Limb (tissue), 2 donors: ENCODE measurements at regions not wholly inside any gene's neighbourhood (a gene's known extent, or its start where the extent isn't known, plus 50 kb on each side); places are given as distances from the start of the nearest gene placed in this dataset.
"Not testable (repeated sequence)": the region's sequence is repeated elsewhere in the genome, so short reads cannot be mapped to it uniquely, and the experiment has no call there.

ENCODE experiments used
- DNase-seq, 2 donors: peaks; one replicate each; pipeline ENCODE4 v3.0.0-alpha.2; 2016; ENCODE audit errors: extremely low spot score in 2 of 2

GRCh38 chr14:100419856-100420255, 96.7 kb downstream of the SLC25A47 start:
- DNase-seq = no peak

GRCh38 chr14:100421756-100422470, 98.8 kb downstream of the SLC25A47 start:
- no peak for DNase-seq

GRCh38 chr14:100422556-100423316, 99.6 kb downstream of the SLC25A47 start:
- no peak for DNase-seq

GRCh38 chr14:100423317-100424010, 100.3 kb downstream of the SLC25A47 start:
- no peak for DNase-seq

GRCh38 chr14:100424504-100425428, 101.6 kb downstream of the SLC25A47 start:
- peak in 1 of 2 donors; percentile 19 for DNase-seq

GRCh38 chr14:100425429-100425827, 102.3 kb downstream of the SLC25A47 start:
- DNase-seq = peak in 1 of 2 donors; percentile 11

GRCh38 chr14:100426314-100426713, 103.2 kb downstream of the SLC25A47 start:
- DNase-seq = no peak

GRCh38 chr14:100427166-100427565, 104.0 kb downstream of the SLC25A47 start:
- DNase-seq = no peak

- DNase-seq = no peak
Measured at GRCh38 chr14:100428727-100429126, 105.6 kb downstream of the SLC25A47 start.

- DNase-seq = no peak
Measured at GRCh38 chr14:100429537-100429936, 106.4 kb downstream of the SLC25A47 start.

GRCh38 chr14:100430571-100430970, 107.4 kb downstream of the SLC25A47 start:
- no peak for DNase-seq

- DNase-seq = not testable (repeated sequence)
Measured at GRCh38 chr14:100431461-100431860, 108.3 kb downstream of the SLC25A47 start.

GRCh38 chr14:100432652-100433427, 109.7 kb downstream of the SLC25A47 start:
- DNase-seq = no peak

GRCh38 chr14:100433428-100433814, 110.3 kb downstream of the SLC25A47 start:
- DNase-seq = no peak

GRCh38 chr14:100434033-100434601, 111.0 kb downstream of the SLC25A47 start:
- no peak for DNase-seq

GRCh38 chr14:100434911-100435438, 111.8 kb downstream of the SLC25A47 start:
- DNase-seq = no peak

- DNase-seq = no peak
Measured at GRCh38 chr14:100435459-100435858, 112.3 kb downstream of the SLC25A47 start.

- no peak for DNase-seq
Measured at GRCh38 chr14:100436745-100437406, 113.7 kb downstream of the SLC25A47 start.

GRCh38 chr14:100438271-100438670, 115.1 kb downstream of the SLC25A47 start:
- no peak for DNase-seq
